ENCODE measurements at regions not wholly inside any gene's neighbourhood (a gene's known extent, or its start where the extent isn't known, plus 50 kb on each side); places are given as distances from the start of the nearest gene placed in this dataset.
"Not testable (repeated sequence)": the region's sequence is repeated elsewhere in the genome, so short reads cannot be mapped to it uniquely, and the experiment has no call there.

DNA sequence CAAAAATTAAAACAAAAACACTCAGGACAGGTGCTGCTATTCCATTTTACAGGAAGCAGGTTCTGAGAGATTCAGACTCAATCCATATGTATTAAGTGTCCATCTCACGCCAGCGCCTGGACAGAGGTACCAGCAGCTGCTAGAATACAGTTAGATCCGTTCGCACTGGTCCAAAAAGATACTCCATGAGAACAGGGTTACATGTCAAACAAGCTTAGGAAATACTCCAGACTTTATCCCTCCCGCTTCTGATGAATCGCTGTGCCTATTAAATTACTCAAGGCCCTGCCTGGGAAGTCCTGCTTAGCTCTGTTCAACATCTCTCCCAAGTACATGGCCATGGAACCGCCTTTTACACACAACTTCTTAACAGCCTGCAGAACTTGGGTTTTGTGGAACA, 50.2 kb upstream of the SLC35C1 start:
- DNase-seq (ENCODE audit: low spot score): no peak

DNA sequence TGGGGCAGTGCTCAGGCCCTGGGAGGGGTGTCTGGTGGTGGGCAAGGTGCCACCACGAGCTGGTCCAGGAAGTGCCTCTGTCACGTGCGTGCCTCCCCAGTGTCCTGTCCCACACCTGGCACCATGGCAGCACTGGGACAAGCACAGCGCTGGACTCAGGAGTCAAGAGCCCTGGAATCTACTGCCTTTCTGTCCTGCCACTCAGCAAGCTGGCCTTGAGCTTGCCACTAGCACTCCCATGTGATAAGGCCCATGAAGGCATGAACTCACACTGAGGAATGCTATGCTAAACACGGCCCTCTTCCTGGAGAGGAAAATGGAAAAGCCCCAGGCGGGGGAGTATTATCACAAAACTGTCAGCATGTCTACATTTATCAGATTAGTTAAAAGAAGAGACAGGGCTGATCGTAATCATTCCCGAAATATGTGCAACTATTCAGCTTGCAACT, 50.7 kb upstream of the SLC35C1 start:
- no peak for DNase-seq (ENCODE audit: low spot score)

DNA sequence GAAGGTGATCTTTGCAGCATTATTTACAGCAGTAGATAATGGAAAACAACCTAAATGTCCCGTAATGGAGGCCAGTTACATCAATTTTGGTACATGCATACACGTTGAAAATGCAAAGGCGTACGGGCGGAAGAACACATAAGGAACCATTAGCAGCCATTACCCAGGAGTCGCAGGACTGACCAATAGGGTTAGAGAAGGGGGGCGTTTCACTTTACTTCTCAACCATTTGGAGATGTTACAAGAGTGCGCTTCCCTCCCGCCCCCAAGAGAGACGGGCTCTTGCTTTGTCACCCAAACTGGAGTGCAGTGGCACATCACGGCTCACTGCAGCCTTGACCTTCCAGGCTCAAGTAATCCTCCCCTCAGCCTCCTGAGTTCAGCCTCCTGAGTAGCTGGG, 52.8 kb upstream of the SLC35C1 start:
- DNase-seq (ENCODE audit: low spot score): no peak

DNA sequence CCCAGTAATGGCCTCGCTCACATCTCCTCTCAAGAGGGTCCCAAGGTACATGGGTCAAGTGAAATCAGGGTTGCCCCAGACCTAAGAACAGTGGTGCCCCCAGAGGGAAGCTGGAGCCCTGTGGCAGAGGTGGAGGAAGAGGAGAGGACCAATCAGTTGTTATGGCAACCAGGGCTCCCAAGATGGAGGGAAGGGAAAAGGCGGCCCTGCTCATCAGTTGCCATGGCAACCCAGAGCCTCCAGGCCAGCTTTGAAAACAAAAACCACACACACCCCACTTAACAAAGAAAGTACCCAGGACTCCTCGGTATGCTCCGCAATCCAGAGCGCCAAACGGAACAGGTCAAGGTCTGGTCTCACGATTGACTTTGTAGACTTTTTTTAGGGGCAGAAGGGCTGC, 53.5 kb upstream of the SLC35C1 start:
- no peak for DNase-seq (ENCODE audit: low spot score)

DNA sequence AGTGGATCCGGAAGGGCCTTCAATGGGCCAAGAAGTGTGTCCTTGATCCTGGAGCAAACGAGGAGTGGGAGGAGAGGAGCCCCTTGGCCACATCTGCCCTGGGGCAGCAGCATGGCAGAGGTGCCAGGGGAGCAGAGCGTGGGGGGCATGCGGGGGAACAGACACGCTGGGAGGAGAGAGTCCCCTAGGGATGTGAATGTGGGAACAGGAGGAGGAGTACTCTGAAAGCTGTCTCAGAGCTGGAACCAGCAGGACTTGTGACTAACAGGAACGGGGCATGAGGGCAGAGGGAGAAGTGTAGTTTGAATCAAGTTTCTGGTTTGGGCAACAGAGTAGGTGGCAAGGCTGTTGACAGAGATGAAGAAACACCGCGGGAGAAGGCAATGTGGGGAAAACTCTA, 54.5 kb upstream of the SLC35C1 start:
- DNase-seq (ENCODE audit: low spot score): no peak

DNA sequence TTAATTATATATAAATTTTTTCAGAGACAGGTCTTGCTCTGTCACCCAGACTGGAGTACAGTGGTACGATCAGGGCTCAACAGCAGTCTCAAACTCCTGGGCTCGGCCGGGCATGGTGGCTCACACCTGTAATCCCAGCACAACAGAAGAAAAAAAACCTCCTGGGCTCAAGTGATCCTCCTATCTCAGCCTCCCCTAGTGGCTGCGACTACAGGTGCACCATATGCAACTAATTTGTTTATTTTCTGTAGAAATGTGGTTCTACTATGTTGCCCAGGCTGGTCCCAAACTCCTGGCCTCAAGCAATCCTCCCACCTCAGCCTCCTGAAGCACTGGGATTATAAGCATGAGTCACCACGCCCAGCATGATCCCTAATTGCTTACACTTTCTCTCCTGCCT, 56.1 kb upstream of the SLC35C1 start:
- DNase-seq (ENCODE audit: low spot score): no peak

DNA sequence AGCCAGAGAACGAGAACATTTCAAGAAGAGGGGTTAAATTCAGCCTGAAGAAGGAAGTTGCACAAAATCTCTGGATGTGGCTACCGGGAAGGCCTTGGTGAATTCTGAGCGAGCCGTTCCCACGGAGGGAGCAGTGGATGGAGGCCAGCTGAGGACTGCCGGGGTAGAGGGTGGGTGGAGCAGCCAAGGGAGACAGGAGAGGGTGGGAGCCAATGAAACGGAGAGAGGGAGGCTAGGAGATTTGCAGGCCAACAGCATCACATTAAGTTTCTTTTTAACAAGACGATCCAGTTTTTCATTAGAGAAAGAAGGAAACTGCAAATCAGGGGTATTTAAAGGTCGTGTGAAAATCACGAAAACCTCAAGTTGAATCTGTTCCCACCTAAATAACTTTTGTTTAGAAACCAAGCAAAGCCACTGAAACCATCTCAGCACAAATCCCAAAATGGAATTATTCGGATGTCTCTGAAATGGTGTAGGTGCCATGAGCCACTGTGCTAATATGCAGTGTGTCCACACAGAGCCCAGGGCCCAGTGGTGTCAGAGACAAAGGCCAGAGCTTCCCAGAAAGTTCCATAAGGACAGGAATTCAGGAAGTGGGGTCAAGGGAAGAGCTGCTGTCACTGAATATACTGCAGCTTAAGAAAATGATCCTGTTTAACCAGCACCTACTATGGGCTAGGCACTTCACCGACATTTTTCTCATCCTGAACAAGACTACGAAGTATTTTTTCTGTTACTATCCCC, 59.7 kb upstream of the SLC35C1 start:
- no peak for DNase-seq (ENCODE audit: low spot score)

DNA sequence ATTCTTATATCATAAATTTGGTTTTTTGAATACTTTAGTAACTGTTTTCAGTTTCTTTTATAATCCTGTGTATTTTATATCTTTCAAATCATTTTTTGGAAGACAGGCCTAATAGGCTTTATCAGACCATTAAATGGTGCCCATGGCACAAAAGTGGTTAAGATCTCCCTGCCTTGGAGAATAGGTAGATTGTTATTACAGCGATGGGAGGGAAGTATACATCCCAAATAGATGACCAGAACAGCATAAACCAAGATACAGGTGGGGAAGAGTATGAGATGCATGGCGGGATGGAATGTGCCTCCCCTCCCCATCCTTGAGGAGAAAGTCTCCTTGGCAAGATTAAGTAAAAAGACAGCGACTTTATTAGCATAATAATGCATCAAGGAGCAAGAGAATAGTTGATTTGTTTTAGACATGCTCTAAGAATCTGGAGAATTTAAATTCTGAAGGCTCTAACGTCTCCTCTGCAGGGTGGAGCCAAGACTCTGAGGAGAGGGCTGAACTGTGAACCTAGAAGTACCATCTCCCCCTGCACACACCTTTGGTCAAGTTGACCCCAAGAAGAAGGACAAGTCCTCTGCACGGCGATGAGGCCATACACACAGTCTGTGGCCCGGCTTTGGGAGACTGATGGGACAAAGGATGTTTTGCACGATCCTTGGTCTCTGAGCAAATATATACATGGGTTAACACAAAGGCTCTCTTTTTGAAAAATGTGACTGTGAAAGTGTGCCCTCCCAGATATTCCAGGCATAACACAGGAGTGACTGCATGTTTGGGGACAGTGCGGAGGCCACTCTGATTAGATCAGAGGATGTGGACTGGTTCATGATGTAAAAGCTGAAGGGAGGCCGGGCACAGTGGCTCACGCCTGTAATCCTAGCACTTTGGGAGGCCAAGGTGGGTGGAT, 61.1 kb upstream of the SLC35C1 start:
- DNase-seq (ENCODE audit: low spot score): no peak

DNA sequence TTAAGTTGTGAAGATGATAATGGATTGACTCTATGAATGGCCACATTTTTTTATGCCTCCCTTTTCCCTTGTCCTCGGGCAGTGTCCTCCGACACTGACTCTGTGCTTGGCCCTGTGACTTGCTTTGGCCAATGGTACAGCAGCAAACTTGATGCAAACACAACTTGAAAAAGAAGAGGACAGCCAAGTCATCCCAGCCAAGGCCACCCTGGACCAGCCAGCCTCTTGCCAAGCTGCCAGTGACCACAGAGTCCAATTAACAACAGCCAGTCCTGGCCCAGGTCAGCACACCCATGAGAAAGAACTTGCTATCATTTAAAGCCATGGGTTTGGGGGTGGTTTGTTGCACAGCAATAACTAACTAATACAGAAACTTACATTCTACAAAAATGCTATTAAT, 63.4 kb upstream of the SLC35C1 start:
- no peak for DNase-seq (ENCODE audit: low spot score)

DNA sequence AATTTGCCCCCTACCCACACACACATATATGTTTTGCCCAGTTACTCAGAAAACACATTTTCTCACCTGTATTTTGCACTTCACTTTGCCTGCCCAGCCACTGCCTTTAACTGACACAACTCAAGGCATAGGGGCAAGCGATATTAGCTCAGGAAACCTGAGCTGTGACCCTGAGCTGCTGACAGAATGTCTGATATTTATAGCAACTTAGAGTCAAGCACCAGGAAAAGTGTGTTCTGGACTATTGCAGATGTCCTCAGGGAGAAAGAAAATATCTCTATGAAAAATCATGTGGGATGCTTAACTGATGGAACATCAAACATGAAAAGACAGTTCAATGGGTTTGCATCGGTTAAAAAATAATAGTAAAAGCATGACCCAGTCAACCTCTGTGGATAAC, 63.9 kb upstream of the SLC35C1 start:
- no peak for DNase-seq (ENCODE audit: low spot score)

DNA sequence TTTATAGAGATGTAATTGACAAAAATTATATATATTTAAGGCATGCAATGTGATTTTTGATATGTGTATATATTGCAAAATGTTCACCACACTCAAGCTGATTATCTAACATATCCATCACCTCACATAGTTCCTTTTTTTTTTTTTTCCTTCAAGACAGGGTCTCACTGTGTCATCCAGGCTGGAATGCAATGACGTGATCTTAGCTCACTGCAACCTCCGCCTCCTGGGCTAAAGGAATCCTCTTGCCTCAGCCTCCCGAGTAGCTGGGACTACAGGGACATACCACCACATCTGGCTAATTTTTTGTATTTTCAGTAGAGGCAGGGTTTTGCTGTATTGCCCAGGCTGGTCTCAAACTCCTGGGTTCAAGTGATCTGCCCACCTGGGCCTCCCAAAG, 65.1 kb upstream of the SLC35C1 start:
- DNase-seq (ENCODE audit: low spot score): no peak

DNA sequence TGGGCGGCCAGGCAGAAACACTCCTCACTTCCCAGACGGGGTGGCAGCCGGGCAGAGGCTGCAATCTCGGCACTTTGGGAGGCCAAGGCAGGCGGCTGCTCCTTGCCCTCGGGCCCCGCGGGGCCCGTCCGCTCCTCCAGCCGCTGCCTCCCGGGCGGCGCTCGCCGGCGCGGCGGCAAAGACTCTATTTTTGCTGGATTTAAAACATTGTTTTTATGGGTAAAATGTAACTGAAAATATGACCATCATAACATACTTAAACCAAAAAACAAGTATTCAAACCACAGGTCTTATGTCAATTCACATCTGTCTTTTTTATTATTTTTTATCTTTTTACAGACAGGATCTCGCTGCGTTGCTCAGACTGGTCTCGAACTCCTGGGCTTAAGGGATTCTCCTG, 65.9 kb upstream of the SLC35C1 start:
- not testable (repeated sequence) for DNase-seq (ENCODE audit: low spot score)

DNA sequence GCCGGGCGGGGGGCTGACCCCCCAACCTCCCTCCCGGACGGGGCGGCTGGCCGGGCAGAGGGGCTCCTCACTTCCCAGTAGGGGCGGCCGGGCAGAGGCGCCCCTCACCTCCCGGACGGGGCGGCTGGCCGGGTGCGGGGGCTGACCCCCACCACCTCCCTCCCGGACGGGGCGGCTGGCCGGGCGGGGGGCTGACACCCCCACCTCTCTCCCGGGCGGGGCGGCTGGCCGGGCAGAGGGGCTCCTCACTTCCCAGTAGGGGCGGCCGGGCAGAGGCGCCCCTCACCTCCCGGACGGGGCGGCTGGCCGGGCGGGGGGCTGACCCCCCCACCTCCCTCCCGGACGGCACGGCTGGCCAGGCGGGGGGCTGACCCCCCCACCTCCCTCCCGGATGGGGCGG, 66.8 kb upstream of the SLC35C1 start:
- DNase-seq (ENCODE audit: low spot score): not testable (repeated sequence)

DNA sequence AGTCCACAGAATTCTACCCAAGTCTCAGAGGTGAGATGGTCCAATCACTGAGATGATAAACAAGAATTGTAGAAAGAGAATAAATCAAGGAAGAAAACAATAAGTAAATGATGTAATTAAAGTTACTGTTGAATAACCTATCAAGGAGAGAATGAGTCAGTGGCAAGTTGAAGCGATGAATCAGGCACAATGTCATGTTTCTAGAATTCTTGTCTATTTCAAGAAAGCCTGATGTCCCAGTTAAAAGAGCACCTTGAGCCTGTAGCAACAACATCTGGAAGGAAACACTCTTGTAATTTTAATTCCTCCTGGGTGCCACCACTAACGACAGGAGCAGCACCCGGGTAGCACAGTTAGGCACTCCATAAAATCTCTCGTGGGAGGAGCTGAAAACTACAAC, 67.9 kb upstream of the SLC35C1 start:
- DNase-seq (ENCODE audit: low spot score): peak; percentile 32

DNA sequence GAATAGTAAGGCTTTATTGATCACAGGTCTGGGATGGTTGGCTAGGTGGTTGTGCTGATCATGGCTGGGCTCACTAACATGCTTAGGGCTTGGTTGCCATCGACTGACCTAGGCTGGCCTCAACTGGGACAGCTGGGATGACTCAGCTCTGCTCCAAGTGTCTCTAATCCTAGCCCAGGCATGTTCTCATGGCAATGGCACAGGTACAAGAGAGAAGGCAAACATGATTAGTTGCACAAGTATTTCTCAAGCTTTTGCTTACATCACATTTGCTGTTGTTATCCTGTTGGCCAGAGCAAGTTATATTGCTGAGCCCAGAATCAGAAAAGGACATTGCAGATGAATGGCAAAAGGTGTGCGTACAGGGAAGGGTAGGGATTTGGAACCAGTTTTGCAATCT, 68.5 kb upstream of the SLC35C1 start:
- no peak for DNase-seq (ENCODE audit: low spot score)

DNA sequence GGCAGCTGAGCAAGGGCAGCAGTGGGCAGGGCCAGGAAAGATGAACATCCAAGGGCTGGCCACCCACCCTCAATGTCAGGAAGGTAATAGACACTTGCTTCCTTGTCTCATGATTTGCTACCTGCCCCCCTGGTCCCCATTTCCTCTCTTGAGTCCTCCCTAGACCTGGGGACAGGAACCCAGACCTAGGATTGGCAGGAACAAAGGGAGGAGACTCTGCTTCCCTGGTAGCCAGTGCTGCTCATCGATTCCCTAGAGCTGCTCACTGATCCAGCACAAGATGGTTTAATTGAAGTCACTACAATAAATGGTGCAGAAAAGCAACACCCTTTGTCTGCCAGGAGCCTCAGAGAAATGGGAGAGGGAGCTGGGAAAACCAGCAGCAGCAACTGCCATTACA, 67.8 kb upstream of the CHST1 start:
- no peak for DNase-seq (ENCODE audit: low spot score)

DNA sequence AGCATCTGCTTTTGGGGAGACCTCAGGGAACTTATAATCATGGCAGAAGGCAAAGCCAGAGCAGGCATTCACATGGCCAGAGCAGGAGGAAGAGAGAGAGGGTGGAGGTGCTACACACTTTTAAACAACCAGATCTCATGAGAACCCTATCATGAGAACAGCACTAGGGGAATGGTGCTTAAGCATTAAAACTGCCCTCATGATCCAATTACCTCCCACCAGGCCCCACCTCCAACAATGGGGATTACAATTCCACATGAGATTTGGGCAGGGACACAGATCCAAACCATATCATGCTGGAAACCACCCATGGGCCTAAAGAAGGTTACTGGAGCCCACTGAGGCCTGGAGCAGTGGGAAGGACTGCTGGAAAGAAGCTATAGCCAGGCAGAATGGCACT, 66.9 kb upstream of the CHST1 start:
- DNase-seq (ENCODE audit: low spot score): no peak

DNA sequence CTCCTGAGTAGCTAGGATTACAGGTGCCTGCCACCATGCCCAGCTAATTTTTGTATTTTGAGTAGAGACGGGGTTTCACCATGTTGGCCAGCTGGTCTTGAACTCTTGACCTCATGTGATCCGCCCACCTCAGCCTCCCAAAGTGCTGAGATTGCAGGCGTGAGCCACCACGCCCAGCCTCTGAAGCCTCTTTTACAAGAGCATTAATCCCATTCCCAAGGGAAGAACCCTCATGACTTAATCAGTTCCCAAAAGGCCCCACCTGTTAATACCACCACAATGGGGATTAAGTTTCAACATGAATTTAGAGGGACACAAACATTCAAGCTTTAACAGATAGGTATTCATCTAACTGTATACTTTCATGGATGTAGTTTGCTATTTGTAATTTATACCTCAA, 65.7 kb upstream of the CHST1 start:
- not testable (repeated sequence) for DNase-seq (ENCODE audit: low spot score)

DNA sequence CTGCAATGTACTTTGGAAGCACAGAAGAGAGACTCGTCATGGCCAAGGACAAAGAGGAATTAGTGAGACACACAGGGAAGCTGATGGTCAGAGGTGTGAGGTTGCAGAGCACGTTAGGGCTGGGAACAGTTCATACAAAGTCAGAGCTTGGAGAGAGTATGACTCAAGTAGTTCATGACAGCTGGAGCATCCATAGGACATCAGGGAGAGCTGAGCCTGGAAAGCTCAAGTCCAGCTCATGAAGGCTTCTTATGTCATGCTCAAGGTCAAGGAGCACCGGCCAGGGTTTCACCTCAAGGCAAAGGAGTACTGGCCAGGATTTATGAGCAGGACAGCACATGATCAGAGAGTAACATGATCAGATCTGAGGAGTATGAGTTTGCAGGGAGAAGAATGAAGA, 64.6 kb upstream of the CHST1 start:
- no peak for DNase-seq (ENCODE audit: low spot score)

DNA sequence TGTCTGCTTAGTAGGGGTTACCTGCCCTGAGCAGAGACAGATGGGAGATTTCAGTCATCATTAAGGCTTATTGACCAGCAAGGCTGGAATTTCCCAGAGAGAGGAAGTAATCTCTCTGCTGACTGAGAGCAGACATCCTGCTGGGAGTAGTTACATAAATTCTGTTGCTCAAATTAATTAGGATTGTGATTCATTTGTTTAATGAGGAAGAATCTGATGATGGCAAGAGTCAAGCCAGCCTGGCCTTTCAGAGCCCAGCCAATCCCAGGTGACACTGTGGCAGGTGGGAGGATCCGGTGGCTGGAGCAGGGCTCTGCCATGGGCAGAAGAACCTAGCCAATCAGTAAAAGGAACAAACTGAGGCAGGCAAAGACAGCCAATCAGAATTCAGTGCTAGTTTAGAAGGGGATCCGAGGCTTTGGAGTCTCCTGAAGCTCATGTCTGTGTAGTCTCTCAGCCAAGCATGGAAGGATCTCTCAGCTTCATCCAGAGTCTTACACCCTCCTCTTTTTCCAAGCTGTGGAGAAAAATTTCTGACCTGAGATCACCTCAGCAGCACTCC, 61.2 kb upstream of the CHST1 start:
- no peak for DNase-seq (ENCODE audit: low spot score)

DNA sequence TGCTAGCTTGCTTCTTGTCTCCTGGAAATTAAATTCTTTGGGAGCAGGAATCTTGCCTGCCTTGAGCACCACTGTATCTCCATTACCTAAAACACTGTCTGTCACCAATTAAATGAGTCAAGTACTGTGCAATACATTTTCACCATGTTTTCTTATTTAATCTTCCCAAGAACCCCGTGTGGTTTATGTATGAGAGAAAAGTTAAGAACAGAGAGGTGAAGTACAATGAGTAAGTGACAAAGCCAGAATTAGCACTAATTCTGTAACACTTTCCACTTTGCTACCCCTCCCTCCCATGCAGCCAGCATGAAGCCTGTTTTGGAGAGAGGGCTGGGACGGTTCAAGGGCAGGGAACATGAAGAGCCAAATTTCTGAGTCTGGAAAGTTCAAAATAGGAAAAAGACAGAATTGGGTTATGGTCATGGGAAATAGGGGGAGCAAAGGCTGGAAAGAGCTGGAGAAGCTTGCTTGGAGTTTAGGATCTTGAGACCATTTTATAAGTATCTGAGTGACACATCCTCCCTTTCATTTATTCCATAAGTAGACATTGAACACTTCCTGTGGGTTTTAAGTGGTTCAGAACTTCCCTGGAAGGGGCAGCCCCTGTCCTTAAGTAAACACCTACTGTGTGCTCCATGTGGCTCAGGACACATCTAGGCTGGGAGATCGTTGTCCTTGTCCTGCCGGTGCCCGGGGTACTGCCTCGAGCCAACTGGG, 60.5 kb upstream of the CHST1 start:
- no peak for DNase-seq (ENCODE audit: low spot score)

DNA sequence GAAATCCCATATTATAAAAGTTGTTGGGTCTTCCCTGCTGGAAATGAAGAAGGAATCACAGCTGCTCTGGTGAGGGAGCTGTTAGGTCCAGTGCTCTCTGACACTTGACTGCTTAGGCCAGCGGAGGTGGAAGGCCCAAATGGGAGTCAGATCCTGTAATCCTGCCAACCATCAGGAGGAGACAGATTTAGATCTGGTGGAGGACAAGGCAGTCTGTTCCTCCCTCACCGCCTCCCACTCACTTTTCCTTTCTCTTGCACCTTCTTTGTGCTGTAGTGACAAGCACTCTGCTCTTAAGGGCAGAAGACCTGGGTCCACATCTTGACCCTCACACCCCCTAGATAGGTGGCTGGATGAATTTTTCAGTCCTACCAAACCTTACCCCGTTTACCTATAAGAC, 59.7 kb upstream of the CHST1 start:
- no peak for DNase-seq (ENCODE audit: low spot score)
